ENCODE measurements at regions not wholly inside any gene's neighbourhood (a gene's known extent, or its start where the extent isn't known, plus 50 kb on each side); places are given as distances from the start of the nearest gene placed in this dataset.

DNA sequence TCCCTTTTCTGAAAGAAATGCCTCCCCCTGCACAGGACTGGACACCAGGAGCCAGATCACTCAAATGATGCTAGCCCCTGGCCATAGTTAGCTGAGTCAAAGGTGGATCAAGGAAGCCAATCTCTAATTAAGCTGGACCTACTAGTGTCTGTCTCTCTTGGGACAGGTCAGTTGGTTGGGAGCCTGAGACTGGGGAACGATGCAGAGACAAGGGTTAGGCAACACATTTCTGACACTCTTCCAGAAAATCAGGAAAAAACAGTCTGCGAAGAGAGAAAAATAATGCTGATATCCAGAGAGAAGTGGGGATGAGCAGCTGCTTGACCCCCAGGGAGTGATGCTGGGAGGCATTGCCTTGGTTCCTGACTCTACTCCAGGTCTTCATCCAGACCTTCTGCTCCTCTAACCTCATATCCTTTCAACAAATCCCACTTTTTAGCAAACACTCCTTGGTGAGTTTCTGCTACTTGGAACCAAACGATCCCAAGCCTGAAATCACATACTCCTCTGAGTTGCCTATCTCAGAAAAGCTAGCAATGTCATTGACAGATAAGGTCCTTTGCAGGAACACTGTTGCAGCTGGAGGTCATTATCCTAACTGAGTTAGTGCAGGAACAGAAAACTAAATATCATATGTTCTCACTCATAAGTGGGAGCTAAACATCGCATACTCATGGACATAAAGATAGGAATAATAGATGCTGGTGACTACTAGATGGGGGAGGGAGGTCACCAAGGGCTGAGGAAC is 369.7 kb downstream of the COG6 start:
- ChIA-PET RAD21 (ENCODE audit: unreplicated experiment) (interaction anchor here (1.6 to 2.9 kb wide), 2 partner anchors 35 to 44 kb away, joined by 3 to 13 read pairs; no protein-coding TSS in a partner anchor), CTCF (interaction anchor here (0.6 to 1.2 kb wide), 5 partner anchors 13 to 642 kb away, joined by 3 to 5 read pairs (median 3); no protein-coding TSS in a partner anchor)
- no peak for FAIRE-seq

More for the DNA sequence above, 369.7 kb downstream of the COG6 start:
- BruUV-seq (replicated peaks) = no TSS peak
- Histone ChIP-seq H4K20me1 (ENCODE audit: control insufficient read depth, insufficient read depth) (no peaks in the 10 kb centered on the region), H3K27ac (ENCODE audit: control insufficient read depth, insufficient read depth) (no peak overlapping the region; the same call in 1 of the 2 replicates), H3K79me2 (ENCODE audit: control insufficient read depth, insufficient read depth, low read length) (no peaks in the 10 kb centered on the region), H3K9me3 (replicated peaks; ENCODE audit: control insufficient read depth, insufficient read depth, low read length) (no peaks in the 10 kb centered on the region; the same call in 1 of the 3 replicates), H3K27me3 (replicated peaks in 1 of 2; ENCODE audit: control insufficient read depth in 2 of 2, insufficient read depth in 2 of 2, low read length in 1 of 2) (no peaks in the 10 kb centered on the region; a peak in 1 of 4 replicates), H3K4me1 (ENCODE audit: control insufficient read depth, insufficient read depth, low read length) (peaks cover 22% of the 10 kb centered on the region), H3K9ac (ENCODE audit: control insufficient read depth, insufficient read depth, low read length) (no peak overlapping the region), H3K4me2 (ENCODE audit: control insufficient read depth, insufficient read depth) (no peak overlapping the region; the same call in 1 of the 2 replicates), H2AFZ (ENCODE audit: control insufficient read depth, low read depth, low read length) (no peak overlapping the region), H3K4me3 (no peak overlapping the region), H3K36me3 (ENCODE audit: control insufficient read depth in 2 of 2, insufficient read depth in 2 of 2, low read length in 1 of 2) (no peaks in the 10 kb centered on the region)
- no peak for DNase-seq (ENCODE audit: low read depth, low spot score)
- in situ Hi-C loops (cut with MboI) = no loop called here
- intact Hi-C loops (cut with micrococcal nuclease; ENCODE audit: unreplicated experiment) = loop anchor here (5.0 to 10.0 kb wide), 2 partner anchors 68 to 80 kb away; no protein-coding TSS in a partner anchor
- ATAC-seq = no peak
- ChIA-PET SMC1A (ENCODE audit: uncharacterized antibody, unreplicated experiment) (interaction anchor here (0.6 to 3.4 kb wide), 7 partner anchors 11 to 105 kb away, joined by 3 to 25 read pairs (median 3); no protein-coding TSS in a partner anchor), POLR2A (no interaction called here)
- TF ChIP-seq, protein P1, sequence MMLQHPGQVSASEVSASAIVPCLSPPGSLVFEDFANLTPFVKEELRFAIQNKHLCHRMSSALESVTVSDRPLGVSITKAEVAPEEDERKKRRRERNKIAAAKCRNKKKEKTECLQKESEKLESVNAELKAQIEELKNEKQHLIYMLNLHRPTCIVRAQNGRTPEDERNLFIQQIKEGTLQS (IDR thresholded peaks at IDR 0.05; ENCODE audit: borderline replicate concordance, extremely low read depth, low read depth, low read length) = no peak
- TF ChIP-seq, protein P2, sequence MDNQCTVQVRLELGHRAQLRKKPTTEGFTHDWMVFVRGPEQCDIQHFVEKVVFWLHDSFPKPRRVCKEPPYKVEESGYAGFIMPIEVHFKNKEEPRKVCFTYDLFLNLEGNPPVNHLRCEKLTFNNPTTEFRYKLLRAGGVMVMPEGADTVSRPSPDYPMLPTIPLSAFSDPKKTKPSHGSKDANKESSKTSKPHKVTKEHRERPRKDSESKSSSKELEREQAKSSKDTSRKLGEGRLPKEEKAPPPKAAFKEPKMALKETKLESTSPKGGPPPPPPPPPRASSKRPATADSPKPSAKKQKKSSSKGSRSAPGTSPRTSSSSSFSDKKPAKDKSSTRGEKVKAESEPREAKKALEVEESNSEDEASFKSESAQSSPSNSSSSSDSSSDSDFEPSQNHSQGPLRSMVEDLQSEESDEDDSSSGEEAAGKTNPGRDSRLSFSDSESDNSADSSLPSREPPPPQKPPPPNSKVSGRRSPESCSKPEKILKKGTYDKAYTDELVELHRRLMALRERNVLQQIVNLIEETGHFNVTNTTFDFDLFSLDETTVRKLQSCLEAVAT (IDR thresholded peaks at IDR 0.05) = no peak
- TF ChIP-seq MTA3 (IDR thresholded peaks at IDR 0.05; ENCODE audit: borderline replicate concordance, low read length) = no peak
- TF ChIP-seq TCF7 (IDR thresholded peaks at IDR 0.05; ENCODE audit: borderline replicate concordance) = no peak
- TF ChIP-seq, protein P3, sequence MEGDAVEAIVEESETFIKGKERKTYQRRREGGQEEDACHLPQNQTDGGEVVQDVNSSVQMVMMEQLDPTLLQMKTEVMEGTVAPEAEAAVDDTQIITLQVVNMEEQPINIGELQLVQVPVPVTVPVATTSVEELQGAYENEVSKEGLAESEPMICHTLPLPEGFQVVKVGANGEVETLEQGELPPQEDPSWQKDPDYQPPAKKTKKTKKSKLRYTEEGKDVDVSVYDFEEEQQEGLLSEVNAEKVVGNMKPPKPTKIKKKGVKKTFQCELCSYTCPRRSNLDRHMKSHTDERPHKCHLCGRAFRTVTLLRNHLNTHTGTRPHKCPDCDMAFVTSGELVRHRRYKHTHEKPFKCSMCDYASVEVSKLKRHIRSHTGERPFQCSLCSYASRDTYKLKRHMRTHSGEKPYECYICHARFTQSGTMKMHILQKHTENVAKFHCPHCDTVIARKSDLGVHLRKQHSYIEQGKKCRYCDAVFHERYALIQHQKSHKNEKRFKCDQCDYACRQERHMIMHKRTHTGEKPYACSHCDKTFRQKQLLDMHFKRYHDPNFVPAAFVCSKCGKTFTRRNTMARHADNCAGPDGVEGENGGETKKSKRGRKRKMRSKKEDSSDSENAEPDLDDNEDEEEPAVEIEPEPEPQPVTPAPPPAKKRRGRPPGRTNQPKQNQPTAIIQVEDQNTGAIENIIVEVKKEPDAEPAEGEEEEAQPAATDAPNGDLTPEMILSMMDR (IDR thresholded peaks at IDR 0.05 in 2 of 3, conservative IDR thresholded peaks at IDR 0.05 in 1 of 3; ENCODE audit: control insufficient read depth in 2 of 3, extremely low read depth in 1 of 3, insufficient read depth in 1 of 3, low read depth in 3 of 3, low read length in 3 of 3) = no peak
- no peak for TF ChIP-seq KLF5 (IDR thresholded peaks at IDR 0.05; ENCODE audit: partially characterized antibody)
- no peak for TF ChIP-seq POLR2A (IDR thresholded peaks at IDR 0.05; ENCODE audit: low read depth, low read length)
- TF ChIP-seq IKZF1 (conservative IDR thresholded peaks at IDR 0.05) = no peak
- WGBS (ENCODE audit: insufficient coverage, insufficient replicate concordance, low lambda C conversion rate, missing lambda C conversion rate) = 63% methylated on average over 4 of the region's 4 CpGs
